Gastroesophageal sphincter (tissue), 3 donors: ENCODE measurements at regions not wholly inside any gene's neighbourhood (a gene's known extent, or its start where the extent isn't known, plus 50 kb on each side); places are given as distances from the start of the nearest gene placed in this dataset.

Experiments used
- CTCF ChIP-seq, 4 experiments: fragments of 200-600 bp in 2 of 4; fragments of 450-650 bp in 2 of 4; sonication (generic) in 1 of 4; IDR thresholded peaks; one replicate each; pipeline ENCODE4 v1.5.1; 2017 to 2019; ENCODE audit warnings: antibody characterized with exemption in 4 of 4, mild to moderate bottlenecking in 2 of 4, moderate library complexity in 2 of 4
- POLR2A ChIP-seq, 2 donors: fragments of 450-650 bp; IDR thresholded peaks; one replicate each; pipeline ENCODE4 v1.6.1; 2017; ENCODE audit warnings: antibody characterized with exemption in 2 of 2, mild to moderate bottlenecking in 2 of 2, moderate library complexity in 1 of 2

GRCh38 chr15:70200511-70201424, 103.1 kb upstream of the TLE3 start:
- no peak for TF ChIP-seq CTCF (IDR thresholded peaks at IDR 0.05)
- TF ChIP-seq POLR2A (IDR thresholded peaks at IDR 0.05) = no peak
